ENCODE measurements at regions not wholly inside any gene's neighbourhood (a gene's known extent, or its start where the extent isn't known, plus 50 kb on each side); places are given as distances from the start of the nearest gene placed in this dataset.

DNA sequence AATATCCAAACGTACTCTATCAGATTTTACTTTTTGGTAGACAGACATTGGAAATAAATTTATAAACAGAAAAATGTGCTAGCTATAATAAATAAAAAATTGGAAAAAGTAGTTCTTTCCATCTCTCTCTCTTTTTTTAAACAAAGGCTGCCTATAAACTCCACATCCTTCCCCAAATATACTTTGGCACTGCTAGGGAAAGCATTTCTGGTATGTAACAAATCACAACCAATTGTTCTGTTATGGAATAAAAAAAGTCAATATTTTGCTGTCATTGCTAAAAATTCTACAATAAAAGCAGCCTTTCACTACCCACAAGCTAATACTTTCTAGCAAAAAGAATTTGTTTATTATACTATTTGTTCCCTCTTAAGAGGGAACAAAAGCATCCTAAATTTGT, 169.2 kb upstream of the TARS1 start:
- Histone ChIP-seq H3K9ac (ENCODE audit: low read length) (peak overlapping the region; percentile 20), H3K4me3 (ENCODE audit: insufficient read depth, low read depth, low read length) (no peak overlapping the region), H3K4me2 (ENCODE audit: low read length) (no peak overlapping the region), H2AFZ (ENCODE audit: low read depth, low read length) (no peak overlapping the region), H3K4me1 (ENCODE audit: insufficient read depth, low read length) (peaks cover 16% of the 10 kb centered on the region), H3K27me3 (ENCODE audit: insufficient read depth, low read length) (no peaks in the 10 kb centered on the region), H3K27ac (ENCODE audit: low read depth, low read length) (peak overlapping the region; percentile 89), H3K79me2 (ENCODE audit: insufficient read depth, low read length) (no peaks in the 10 kb centered on the region), H3K36me3 (ENCODE audit: insufficient read depth, low read length) (no peaks in the 10 kb centered on the region), H3K9me3 (ENCODE audit: insufficient read depth, low read depth, low read length) (no peaks in the 10 kb centered on the region), H4K20me1 (ENCODE audit: insufficient read depth, low read length) (no peaks in the 10 kb centered on the region)
- Mint-ChIP-seq H3K4me3 (ENCODE audit: unreplicated experiment) (no peak overlapping the region), H3K9me3 (ENCODE audit: unreplicated experiment) (no peaks in the 10 kb centered on the region), H3K27ac (ENCODE audit: unreplicated experiment) (no peak overlapping the region), H3K4me1 (ENCODE audit: low read depth, unreplicated experiment) (peaks cover 21% of the 10 kb centered on the region), H3K36me3 (ENCODE audit: low read depth, unreplicated experiment) (no peaks in the 10 kb centered on the region), H3K27me3 (ENCODE audit: low read depth, unreplicated experiment) (no peaks in the 10 kb centered on the region)
- DNase-seq (ENCODE audit: low read depth) (no peak), FAIRE-seq (no peak)
- no peak for TF ChIP-seq EZH2 (IDR thresholded peaks at IDR 0.05; ENCODE audit: insufficient read depth, low read length)
- TF ChIP-seq, protein P1, sequence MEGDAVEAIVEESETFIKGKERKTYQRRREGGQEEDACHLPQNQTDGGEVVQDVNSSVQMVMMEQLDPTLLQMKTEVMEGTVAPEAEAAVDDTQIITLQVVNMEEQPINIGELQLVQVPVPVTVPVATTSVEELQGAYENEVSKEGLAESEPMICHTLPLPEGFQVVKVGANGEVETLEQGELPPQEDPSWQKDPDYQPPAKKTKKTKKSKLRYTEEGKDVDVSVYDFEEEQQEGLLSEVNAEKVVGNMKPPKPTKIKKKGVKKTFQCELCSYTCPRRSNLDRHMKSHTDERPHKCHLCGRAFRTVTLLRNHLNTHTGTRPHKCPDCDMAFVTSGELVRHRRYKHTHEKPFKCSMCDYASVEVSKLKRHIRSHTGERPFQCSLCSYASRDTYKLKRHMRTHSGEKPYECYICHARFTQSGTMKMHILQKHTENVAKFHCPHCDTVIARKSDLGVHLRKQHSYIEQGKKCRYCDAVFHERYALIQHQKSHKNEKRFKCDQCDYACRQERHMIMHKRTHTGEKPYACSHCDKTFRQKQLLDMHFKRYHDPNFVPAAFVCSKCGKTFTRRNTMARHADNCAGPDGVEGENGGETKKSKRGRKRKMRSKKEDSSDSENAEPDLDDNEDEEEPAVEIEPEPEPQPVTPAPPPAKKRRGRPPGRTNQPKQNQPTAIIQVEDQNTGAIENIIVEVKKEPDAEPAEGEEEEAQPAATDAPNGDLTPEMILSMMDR (IDR thresholded peaks at IDR 0.05; ENCODE audit: insufficient read depth, low read depth, low read length) = no peak

DNA sequence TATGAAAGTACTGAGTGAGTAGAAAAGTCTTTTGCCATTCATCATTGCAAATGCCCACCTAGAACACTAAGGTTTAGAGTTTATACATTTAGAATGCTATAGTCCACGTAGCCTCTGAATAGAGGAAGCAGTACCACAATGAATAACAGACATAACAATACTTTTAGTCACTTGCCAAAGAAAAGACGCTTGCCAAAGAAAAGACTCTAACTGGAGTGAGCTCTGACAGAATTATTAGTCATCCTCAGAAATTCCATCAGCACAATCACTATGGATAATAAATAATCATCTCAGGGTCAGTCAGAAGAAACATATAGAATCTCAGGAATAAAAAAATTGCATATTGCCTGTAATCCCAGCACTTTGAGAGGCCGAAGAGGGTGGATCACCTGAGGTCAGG, 168.5 kb upstream of the TARS1 start:
- TF ChIP-seq, protein P1 (IDR thresholded peaks at IDR 0.05; ENCODE audit: insufficient read depth, low read depth, low read length) = no peak
- no peak for TF ChIP-seq EZH2 (IDR thresholded peaks at IDR 0.05; ENCODE audit: insufficient read depth, low read length)
- Mint-ChIP-seq H3K27ac (ENCODE audit: unreplicated experiment) (peak overlapping the region; percentile 66), H3K4me1 (ENCODE audit: low read depth, unreplicated experiment) (peaks cover 27% of the 10 kb centered on the region), H3K9me3 (ENCODE audit: unreplicated experiment) (no peaks in the 10 kb centered on the region), H3K27me3 (ENCODE audit: low read depth, unreplicated experiment) (no peaks in the 10 kb centered on the region), H3K4me3 (ENCODE audit: unreplicated experiment) (no peak overlapping the region), H3K36me3 (ENCODE audit: low read depth, unreplicated experiment) (no peaks in the 10 kb centered on the region)
- Histone ChIP-seq H3K36me3 (ENCODE audit: insufficient read depth, low read length) (no peaks in the 10 kb centered on the region), H3K4me2 (ENCODE audit: low read length) (peak overlapping the region; percentile 57), H4K20me1 (ENCODE audit: insufficient read depth, low read length) (no peaks in the 10 kb centered on the region), H3K27ac (ENCODE audit: low read depth, low read length) (peak overlapping the region; percentile 89), H3K4me1 (ENCODE audit: insufficient read depth, low read length) (peaks cover 22% of the 10 kb centered on the region), H3K9me3 (ENCODE audit: insufficient read depth, low read depth, low read length) (no peaks in the 10 kb centered on the region), H3K4me3 (ENCODE audit: insufficient read depth, low read depth, low read length) (no peak overlapping the region), H3K27me3 (ENCODE audit: insufficient read depth, low read length) (no peaks in the 10 kb centered on the region), H3K79me2 (ENCODE audit: insufficient read depth, low read length) (no peaks in the 10 kb centered on the region), H2AFZ (ENCODE audit: low read depth, low read length) (no peak overlapping the region), H3K9ac (ENCODE audit: low read length) (peak overlapping the region; percentile 38)
- peak; percentile 94 for DNase-seq (ENCODE audit: low read depth)
- FAIRE-seq = peak; percentile 98

DNA sequence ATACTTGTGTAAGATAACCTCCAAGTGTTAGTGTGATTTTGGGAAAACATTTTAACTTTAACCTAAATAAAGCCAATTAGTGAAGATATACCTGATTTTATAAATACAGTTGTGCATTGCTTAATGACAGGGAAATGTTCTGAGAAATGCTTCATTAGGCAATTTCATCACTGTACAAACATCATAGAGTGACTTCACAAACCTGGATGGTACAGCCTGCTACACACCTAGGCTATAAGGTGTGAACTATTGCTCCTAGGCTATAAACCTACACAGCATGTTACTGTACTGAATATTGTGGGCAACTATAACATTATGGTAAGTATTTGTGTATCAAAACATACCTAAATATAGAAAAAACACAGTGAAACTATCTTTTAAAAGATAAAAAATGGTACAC, 166.8 kb upstream of the TARS1 start:
- Histone ChIP-seq H3K4me1 (ENCODE audit: insufficient read depth, low read length) (peaks cover 22% of the 10 kb centered on the region), H3K9me3 (ENCODE audit: insufficient read depth, low read depth, low read length) (no peaks in the 10 kb centered on the region), H4K20me1 (ENCODE audit: insufficient read depth, low read length) (no peaks in the 10 kb centered on the region), H3K79me2 (ENCODE audit: insufficient read depth, low read length) (no peaks in the 10 kb centered on the region), H3K4me2 (ENCODE audit: low read length) (no peak overlapping the region), H3K27ac (ENCODE audit: low read depth, low read length) (no peak overlapping the region), H3K4me3 (ENCODE audit: insufficient read depth, low read depth, low read length) (no peak overlapping the region), H3K36me3 (ENCODE audit: insufficient read depth, low read length) (no peaks in the 10 kb centered on the region), H3K27me3 (ENCODE audit: insufficient read depth, low read length) (no peaks in the 10 kb centered on the region), H3K9ac (ENCODE audit: low read length) (no peak overlapping the region), H2AFZ (ENCODE audit: low read depth, low read length) (no peak overlapping the region)
- FAIRE-seq (no peak), DNase-seq (ENCODE audit: low read depth) (no peak)
- no peak for TF ChIP-seq EZH2 (IDR thresholded peaks at IDR 0.05; ENCODE audit: insufficient read depth, low read length)
- TF ChIP-seq, protein P1 (IDR thresholded peaks at IDR 0.05; ENCODE audit: insufficient read depth, low read depth, low read length) = no peak
- H3K4me3 Mint-ChIP-seq (ENCODE audit: unreplicated experiment) = no peak overlapping the region
- H3K36me3 Mint-ChIP-seq (ENCODE audit: low read depth, unreplicated experiment) = no peaks in the 10 kb centered on the region
- no peak overlapping the region for H3K27ac Mint-ChIP-seq (ENCODE audit: unreplicated experiment)
- H3K4me1 Mint-ChIP-seq (ENCODE audit: low read depth, unreplicated experiment) = peaks cover 27% of the 10 kb centered on the region
- peaks cover 2% of the 10 kb centered on the region for H3K9me3 Mint-ChIP-seq (ENCODE audit: unreplicated experiment)
- H3K27me3 Mint-ChIP-seq (ENCODE audit: low read depth, unreplicated experiment) = no peaks in the 10 kb centered on the region
